ENCODE measurements at regions not wholly inside any gene's neighbourhood (a gene's known extent, or its start where the extent isn't known, plus 50 kb on each side); places are given as distances from the start of the nearest gene placed in this dataset.

GRCh38 chrX:121109986-121110385 is 62.6 kb downstream of the GLUD2 start:
- TF ChIP-seq FOSB (CRISPR knock-in tag; IDR thresholded peaks at IDR 0.05), result no peak
- no peak for TF ChIP-seq EP300 (IDR thresholded peaks at IDR 0.05)
- TF ChIP-seq CBX2 (IDR thresholded peaks at IDR 0.05; ENCODE audit: borderline replicate concordance, low read depth), result no peak
- TF ChIP-seq TFCP2L1 (CRISPR knock-in tag; IDR thresholded peaks at IDR 0.05), result no peak
- no peak for TF ChIP-seq NPAS2 (CRISPR knock-in tag; IDR thresholded peaks at IDR 0.05; ENCODE audit: borderline replicate concordance)
- no peak for TF ChIP-seq SMC3 (IDR thresholded peaks at IDR 0.05)
- no peak for TF ChIP-seq MAFK (IDR thresholded peaks at IDR 0.05; ENCODE audit: partially characterized antibody)
- TF ChIP-seq CBX8 (IDR thresholded peaks at IDR 0.05), result no peak
- no peak for TF ChIP-seq REST (IDR thresholded peaks at IDR 0.05)
- TF ChIP-seq, protein P1, sequence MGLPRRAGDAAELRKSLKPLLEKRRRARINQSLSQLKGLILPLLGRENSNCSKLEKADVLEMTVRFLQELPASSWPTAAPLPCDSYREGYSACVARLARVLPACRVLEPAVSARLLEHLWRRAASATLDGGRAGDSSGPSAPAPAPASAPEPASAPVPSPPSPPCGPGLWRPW (IDR thresholded peaks at IDR 0.05), result no peak
- TF ChIP-seq ZSCAN20 (CRISPR knock-in tag; IDR thresholded peaks at IDR 0.05), result no peak
- TF ChIP-seq KDM5A (IDR thresholded peaks at IDR 0.05), result no peak
- TF ChIP-seq MYC (IDR thresholded peaks at IDR 0.05; ENCODE audit: borderline replicate concordance, low read length), result no peak
- TF ChIP-seq SREBF2 (IDR thresholded peaks at IDR 0.05), result no peak
- TF ChIP-seq, protein P2, sequence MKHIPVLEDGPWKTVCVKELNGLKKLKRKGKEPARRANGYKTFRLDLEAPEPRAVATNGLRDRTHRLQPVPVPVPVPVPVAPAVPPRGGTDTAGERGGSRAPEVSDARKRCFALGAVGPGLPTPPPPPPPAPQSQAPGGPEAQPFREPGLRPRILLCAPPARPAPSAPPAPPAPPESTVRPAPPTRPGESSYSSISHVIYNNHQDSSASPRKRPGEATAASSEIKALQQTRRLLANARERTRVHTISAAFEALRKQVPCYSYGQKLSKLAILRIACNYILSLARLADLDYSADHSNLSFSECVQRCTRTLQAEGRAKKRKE (CRISPR knock-in tag; IDR thresholded peaks at IDR 0.05; ENCODE audit: low read depth), result no peak
- no peak for TF ChIP-seq BHLHE40 (IDR thresholded peaks at IDR 0.05; ENCODE audit: low read depth, low read length)
- TF ChIP-seq CTCF (IDR thresholded peaks at IDR 0.05), result no peak
- no peak for TF ChIP-seq ELK1 (IDR thresholded peaks at IDR 0.05; ENCODE audit: low read depth, low read length)
- 0% methylated on average over 2 of the region's 2 CpGs for WGBS (ENCODE audit: missing lambda C conversion rate)
- H3K4me1 ChIP-seq, result no peaks in the 10 kb centered on the region
- no peak overlapping the region for H3K27ac ChIP-seq
- FAIRE-seq, result no peak
- H3K4me2 ChIP-seq, result no peak overlapping the region
- ChIA-PET POLR2A (no interaction called here), CTCF (no interaction called here)
- no peak overlapping the region for H3K4me3 ChIP-seq
- DNase-seq (ENCODE audit: low read depth in 1 of 2, low spot score in 1 of 2), result no peak
- H3K9me3 ChIP-seq, result no peaks in the 10 kb centered on the region
- ATAC-seq, result no peak

- Histone ChIP-seq H3K9me3 (no peaks in the 10 kb centered on the region), H3K27ac (no peak overlapping the region), H3K4me3 (no peak overlapping the region), H3K4me1 (no peaks in the 10 kb centered on the region), H3K4me2 (no peak overlapping the region)
- TF ChIP-seq EHMT2 (IDR thresholded peaks at IDR 0.05; ENCODE audit: low read depth) (no peak), CEBPB (IDR thresholded peaks at IDR 0.05) (no peak), REST (IDR thresholded peaks at IDR 0.05) (no peak), POLR2AphosphoS2 (conservative IDR thresholded peaks at IDR 0.05; ENCODE audit: low read length) (no peak), EP300 (IDR thresholded peaks at IDR 0.05) (no peak)
- no peak for DNase-seq (ENCODE audit: low read depth in 1 of 2, low spot score in 1 of 2)
- WGBS (ENCODE audit: missing lambda C conversion rate), result 1% methylated on average over 3 of the region's 3 CpGs
- FAIRE-seq, result no peak
- no peak for ATAC-seq
- POLR2A ChIA-PET, result no interaction called here
- CTCF ChIA-PET, result no interaction called here
Observed at GRCh38 chrX:121110536-121110935, 63.1 kb downstream of the GLUD2 start.
